H1 (cell line): ENCODE measurements at regions not wholly inside any gene's neighbourhood (a gene's known extent, or its start where the extent isn't known, plus 50 kb on each side); places are given as distances from the start of the nearest gene placed in this dataset.

ENCODE experiments used
- CTCF ChIP-seq, 3 experiments: IDR thresholded peaks; 1 replicate in 2 of 3; 2 replicates in 1 of 3; pipeline versions ENCODE4 v1.5.1 to v1.6.1; 2011; ENCODE audit warnings: low read length in 3 of 3, mild to moderate bottlenecking in 3 of 3, inconsistent platforms in 2 of 3, low read depth in 1 of 3, moderate library complexity in 1 of 3; ENCODE audit not compliant: insufficient read depth in 1 of 3; ENCODE audit errors: control extremely low read depth in 1 of 3
- EZH2 ChIP-seq: fragments of 200-600 bp; sonication (generic); IDR thresholded peaks from 2 replicates; pipeline ENCODE4 v1.7.1; 2012; ENCODE audit warnings: low read depth, mild to moderate bottlenecking, moderate library complexity, low read length, inconsistent platforms; ENCODE audit not compliant: severe bottlenecking
- JUND ChIP-seq: IDR thresholded peaks from 2 replicates; pipeline ENCODE4 v1.6.1; 2011; ENCODE audit warnings: mild to moderate bottlenecking, improper control_type of control experiment, low read length
- RAD21 ChIP-seq, 2 experiments: IDR thresholded peaks in 1 of 2; conservative IDR thresholded peaks in 1 of 2; 2 replicates each; pipeline ENCODE4 v1.6.1; 2011; ENCODE audit warnings: low read depth in 2 of 2, low read length in 2 of 2, improper control_type of control experiment in 1 of 2, inconsistent platforms in 1 of 2, mild to moderate bottlenecking in 1 of 2, moderate library complexity in 1 of 2

DNA sequence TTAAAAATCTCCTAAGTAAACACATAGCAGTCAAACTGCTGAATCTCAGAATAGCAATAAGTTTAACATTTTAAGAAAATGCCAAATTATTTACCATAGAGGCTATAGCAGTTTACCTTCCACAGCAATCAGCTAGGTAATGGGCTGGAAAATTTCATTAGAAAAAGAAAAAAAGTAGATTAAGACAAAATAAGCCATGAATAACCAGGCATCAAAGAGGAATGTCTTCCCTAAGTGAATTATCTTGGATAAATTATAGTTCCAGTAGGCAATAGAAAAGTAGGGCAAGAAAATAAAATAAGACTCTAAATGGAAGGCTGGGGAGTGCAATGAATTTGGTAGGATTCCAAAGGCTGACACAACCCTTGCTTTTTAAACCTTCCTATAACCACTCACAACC, 722.8 kb downstream of the TRAM1L1 start:
- no peak for TF ChIP-seq RAD21 (IDR thresholded peaks at IDR 0.05 in 1 of 2, conservative IDR thresholded peaks at IDR 0.05 in 1 of 2; ENCODE audit: low read depth in 2 of 2, low read length in 2 of 2)
- TF ChIP-seq CTCF (IDR thresholded peaks at IDR 0.05; ENCODE audit: control extremely low read depth in 1 of 3, insufficient read depth in 1 of 3, low read depth in 1 of 3, low read length in 3 of 3) = no peak
- no peak for TF ChIP-seq EZH2
- no peak for TF ChIP-seq JUND
